Adrenal gland (tissue), 5 donors: ENCODE measurements at regions not wholly inside any gene's neighbourhood (a gene's known extent, or its start where the extent isn't known, plus 50 kb on each side); places are given as distances from the start of the nearest gene placed in this dataset.

Experiments
- CTCF ChIP-seq, 6 experiments: fragments of 450-650 bp in 4 of 6; fragments of 200-600 bp in 2 of 6; sonication (generic) in 1 of 6; IDR thresholded peaks; 1 replicate in 5 of 6; 2 replicates in 1 of 6; pipeline versions ENCODE4 v1.5.1 to v1.8.0; 2016 to 2021; ENCODE audit warnings: antibody characterized with exemption in 6 of 6, mild to moderate bottlenecking in 2 of 6, moderate library complexity in 1 of 6
- POLR2A ChIP-seq, 2 donors: fragments of 450-650 bp; IDR thresholded peaks; one replicate each; pipeline ENCODE4 v1.6.1; 2017; ENCODE audit warnings: antibody characterized with exemption in 2 of 2, mild to moderate bottlenecking in 2 of 2, moderate library complexity in 1 of 2
- donor health status: DM: no; HTN: no; CAD: no.

- TF ChIP-seq CTCF (IDR thresholded peaks at IDR 0.05), result no peak
- no peak for TF ChIP-seq POLR2A (IDR thresholded peaks at IDR 0.05)
Observed at GRCh38 chr5:153425914-153426313, 64.6 kb upstream of the GRIA1 start.
